GM12878 (cell line): ENCODE measurements at regions not wholly inside any gene's neighbourhood (a gene's known extent, or its start where the extent isn't known, plus 50 kb on each side); places are given as distances from the start of the nearest gene placed in this dataset.

Source experiments
- ATAC-seq: fragments of 200-7000 bp; cut with Tn5 transposase; 3 replicates; pipeline ENCODE4 v1.9.1; 2020; ENCODE audit warnings: mild to moderate bottlenecking, moderate library complexity
- BruUV-seq: library from RNA; stranded (reverse); fragments of 400-500 nt; replicated peaks from 2 replicates; lab custom pipeline; 2021; lab: Mats Ljungman, UMichigan
- CTCF ChIA-PET: fragments of 300-600 bp; sonication (Branson Sonifier 250); formaldehyde crosslinking; extraction: SDS; loops from one replicate; lab custom pipeline; 2021; ENCODE audit warnings: inconsistent platforms; lab: Yijun Ruan, JAX
- POLR2A ChIA-PET: fragments of 350-600 bp; formaldehyde crosslinking; extraction: SDS; loops from one replicate; lab custom pipeline; 2021; ENCODE audit warnings: inconsistent platforms; lab: Charles Lee
- RAD21 ChIA-PET: fragments of 300-600 bp; sonication (Branson Sonifier 250); formaldehyde crosslinking; loops from one replicate; lab custom pipeline; 2023; ENCODE audit warnings: antibody characterized with exemption; ENCODE audit not compliant: unreplicated experiment; lab: Charles Lee
- SMC1A ChIA-PET: fragments of 300-600 bp; sonication (Branson Sonifier 250); formaldehyde crosslinking; loops from one replicate; lab custom pipeline; 2023; ENCODE audit not compliant: unreplicated experiment, uncharacterized antibody; lab: Charles Lee
- DNase-seq: peaks from one replicate; pipeline ENCODE4 v3.0.0-alpha.2; 2011; ENCODE audit warnings: low read depth, low spot score
- FAIRE-seq: peaks from 3 replicates; lab custom pipeline; 2011; peaks lifted over from hg19 to GRCh38; lab: Jason Lieb, UNC
- H2AFZ ChIP-seq: 2 replicates; pipeline ENCODE4 v1.6.0; 2011; ENCODE audit warnings: low read depth, low read length, control low read depth; ENCODE audit not compliant: control insufficient read depth
- H3K27ac ChIP-seq: 2 replicates; pipeline ENCODE4 v1.5.1; 2011; ENCODE audit warnings: control low read depth; ENCODE audit not compliant: control insufficient read depth, insufficient read depth
- H3K27me3 ChIP-seq, 2 experiments: replicated peaks in 1 of 2; 2 replicates each; pipeline versions ENCODE4 v1.6.0 to v1.6.1; 2011; ENCODE audit warnings: low read length in 1 of 2; ENCODE audit not compliant: control insufficient read depth in 2 of 2, insufficient read depth in 2 of 2
- H3K36me3 ChIP-seq, 2 experiments: 2 replicates each; pipeline ENCODE4 v1.5.1; 2011; ENCODE audit warnings: low read length in 1 of 2; ENCODE audit not compliant: control insufficient read depth in 2 of 2, insufficient read depth in 2 of 2
- H3K4me1 ChIP-seq: 2 replicates; pipeline ENCODE4 v1.6.1; 2011; ENCODE audit warnings: mild to moderate bottlenecking, low read length, moderate library complexity, mixed read lengths; ENCODE audit not compliant: control insufficient read depth, insufficient read depth
- H3K4me2 ChIP-seq: 2 replicates; pipeline ENCODE4 v1.6.0; 2011; ENCODE audit warnings: control low read depth; ENCODE audit not compliant: control insufficient read depth, insufficient read depth
- H3K4me3 ChIP-seq: fragments of 200-600 bp; sonication (generic); 2 replicates; pipeline ENCODE4 v1.5.1; 2016
- H3K79me2 ChIP-seq: 2 replicates; pipeline ENCODE4 v1.6.0; 2011; ENCODE audit warnings: low read length; ENCODE audit not compliant: control insufficient read depth, insufficient read depth
- H3K9ac ChIP-seq: 2 replicates; pipeline ENCODE4 v1.8.0; 2011; ENCODE audit warnings: low read length, control low read depth, mixed read lengths; ENCODE audit not compliant: control insufficient read depth, insufficient read depth
- H3K9me3 ChIP-seq: replicated peaks from 3 replicates; pipeline ENCODE4 v1.5.1; 2011; ENCODE audit warnings: mild to moderate bottlenecking, low read length; ENCODE audit not compliant: control insufficient read depth, insufficient read depth
- H4K20me1 ChIP-seq: 2 replicates; pipeline ENCODE4 v1.6.0; 2011; ENCODE audit not compliant: control insufficient read depth, insufficient read depth
- CHD2 ChIP-seq: IDR thresholded peaks from 2 replicates; pipeline ENCODE4 v1.6.1; 2011; ENCODE audit warnings: low read depth, low read length, improper control_type of control experiment, borderline replicate concordance
- CREB1 ChIP-seq: IDR thresholded peaks from 2 replicates; pipeline ENCODE4 v1.6.1; 2012; ENCODE audit warnings: low read depth, mild to moderate bottlenecking, inconsistent platforms
- E2F8 ChIP-seq: fragments of 450-650 bp; IDR thresholded peaks from 2 replicates; pipeline ENCODE4 v1.6.1; 2018; ENCODE audit warnings: mild to moderate bottlenecking, low read depth, moderate library complexity; ENCODE audit not compliant: partially characterized antibody
- HDAC6 ChIP-seq: fragments of 200-600 bp; sonication (generic); IDR thresholded peaks from one replicate; pipeline ENCODE4 v1.8.0; 2017; ENCODE audit warnings: antibody characterized with exemption; ENCODE audit not compliant: unreplicated experiment
- MAX ChIP-seq: IDR thresholded peaks from 2 replicates; pipeline ENCODE4 v1.6.1; 2012; ENCODE audit warnings: low read depth, low read length, improper control_type of control experiment
- NFYA ChIP-seq: IDR thresholded peaks from 2 replicates; pipeline ENCODE4 v1.6.1; 2011; ENCODE audit warnings: low read depth, mild to moderate bottlenecking, low read length, improper control_type of control experiment, borderline replicate concordance
- NR2F1 ChIP-seq: fragments of 450-650 bp; conservative IDR thresholded peaks from 2 replicates; pipeline ENCODE4 v1.6.1; 2017; ENCODE audit warnings: mild to moderate bottlenecking
- RB1 ChIP-seq: fragments of 450-650 bp; formaldehyde crosslinking; IDR thresholded peaks from 2 replicates; pipeline ENCODE4 v1.6.1; 2017; ENCODE audit warnings: mild to moderate bottlenecking, borderline replicate concordance
- RBBP5 ChIP-seq: fragments of 200-600 bp; sonication (generic); conservative IDR thresholded peaks from 2 replicates; pipeline ENCODE4 v1.6.1; 2016
- SIN3A ChIP-seq: IDR thresholded peaks from 2 replicates; pipeline ENCODE4 v1.6.1; 2012; ENCODE audit warnings: low read depth, low read length, improper control_type of control experiment
- SP1 ChIP-seq: IDR thresholded peaks from one replicate; pipeline ENCODE4 v1.6.1; 2011; ENCODE audit warnings: low read depth, low read length
- ZZZ3 ChIP-seq: IDR thresholded peaks from 2 replicates; pipeline ENCODE4 v1.6.1; 2011; ENCODE audit warnings: low read depth; ENCODE audit not compliant: control insufficient read depth, insufficient read length
- WGBS: methylation state at CpG from one replicate; pipeline ENCODE4 v1.1.6; 2016; ENCODE audit warnings: low lambda C conversion rate; ENCODE audit not compliant: insufficient replicate concordance, insufficient coverage; ENCODE audit errors: missing lambda C conversion rate; 5-methylcytosine and 5-hydroxymethylcytosine counted together
- in situ Hi-C: fragments of 300-500 bp; cut with MboI; formaldehyde crosslinking; loops from 9 replicates; pipeline ENCODE4 v1.14.3; 2018; ENCODE audit warnings: mixed read lengths
- intact Hi-C: fragments of 100-400 bp; cut with micrococcal nuclease; formaldehyde crosslinking; loops from one replicate; pipeline ENCODE4 v1.14.2; 2022; ENCODE audit not compliant: unreplicated experiment
- TF ChIP-seq, protein P1 (sequence below): IDR thresholded peaks from 2 replicates; pipeline ENCODE4 v1.6.1; 2011; ENCODE audit warnings: low read depth, low read length, improper control_type of control experiment, borderline replicate concordance
- TF ChIP-seq, protein P2 (sequence below): fragments of 150-350 bp; IDR thresholded peaks from 2 replicates; pipeline ENCODE4 v1.6.1; 2016; ENCODE audit warnings: low read depth, low read length

GRCh38 chr3:14031271-14031670 lies 93.4 kb downstream of the CHCHD4 start:
- ChIA-PET RAD21 (no interaction called here), SMC1A (no interaction called here), CTCF (interaction anchor here (1.5 kb wide), 1 partner anchor 10 kb away, joined by 6 read pairs; no protein-coding TSS in a partner anchor), POLR2A (no interaction called here)
- Histone ChIP-seq H3K36me3 (no peaks in the 10 kb centered on the region), H3K4me2 (no peak overlapping the region), H4K20me1 (no peaks in the 10 kb centered on the region), H3K4me1 (no peaks in the 10 kb centered on the region), H3K9me3 (no peaks in the 10 kb centered on the region), H2AFZ (no peak overlapping the region), H3K79me2 (no peaks in the 10 kb centered on the region), H3K27me3 (no peaks in the 10 kb centered on the region), H3K9ac (no peak overlapping the region), H3K27ac (no peak overlapping the region), H3K4me3 (no peak overlapping the region)
- FAIRE-seq = no peak
- no TSS peak for BruUV-seq
- no peak for DNase-seq
- intact Hi-C loops = no loop called here
- ATAC-seq = 0 out of 3 replicates have a peak, but pooled peaks have one; percentile 27
- TF ChIP-seq RBBP5 (no peak), SIN3A (no peak), CHD2 (no peak), RB1 (no peak), HDAC6 (no peak), SP1 (no peak), MAX (no peak), NFYA (no peak), ZZZ3 (no peak), E2F8 (no peak), CREB1 (no peak), NR2F1 (no peak)
- TF ChIP-seq, protein P1, sequence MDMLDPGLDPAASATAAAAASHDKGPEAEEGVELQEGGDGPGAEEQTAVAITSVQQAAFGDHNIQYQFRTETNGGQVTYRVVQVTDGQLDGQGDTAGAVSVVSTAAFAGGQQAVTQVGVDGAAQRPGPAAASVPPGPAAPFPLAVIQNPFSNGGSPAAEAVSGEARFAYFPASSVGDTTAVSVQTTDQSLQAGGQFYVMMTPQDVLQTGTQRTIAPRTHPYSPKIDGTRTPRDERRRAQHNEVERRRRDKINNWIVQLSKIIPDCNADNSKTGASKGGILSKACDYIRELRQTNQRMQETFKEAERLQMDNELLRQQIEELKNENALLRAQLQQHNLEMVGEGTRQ = no peak
- TF ChIP-seq, protein P2, sequence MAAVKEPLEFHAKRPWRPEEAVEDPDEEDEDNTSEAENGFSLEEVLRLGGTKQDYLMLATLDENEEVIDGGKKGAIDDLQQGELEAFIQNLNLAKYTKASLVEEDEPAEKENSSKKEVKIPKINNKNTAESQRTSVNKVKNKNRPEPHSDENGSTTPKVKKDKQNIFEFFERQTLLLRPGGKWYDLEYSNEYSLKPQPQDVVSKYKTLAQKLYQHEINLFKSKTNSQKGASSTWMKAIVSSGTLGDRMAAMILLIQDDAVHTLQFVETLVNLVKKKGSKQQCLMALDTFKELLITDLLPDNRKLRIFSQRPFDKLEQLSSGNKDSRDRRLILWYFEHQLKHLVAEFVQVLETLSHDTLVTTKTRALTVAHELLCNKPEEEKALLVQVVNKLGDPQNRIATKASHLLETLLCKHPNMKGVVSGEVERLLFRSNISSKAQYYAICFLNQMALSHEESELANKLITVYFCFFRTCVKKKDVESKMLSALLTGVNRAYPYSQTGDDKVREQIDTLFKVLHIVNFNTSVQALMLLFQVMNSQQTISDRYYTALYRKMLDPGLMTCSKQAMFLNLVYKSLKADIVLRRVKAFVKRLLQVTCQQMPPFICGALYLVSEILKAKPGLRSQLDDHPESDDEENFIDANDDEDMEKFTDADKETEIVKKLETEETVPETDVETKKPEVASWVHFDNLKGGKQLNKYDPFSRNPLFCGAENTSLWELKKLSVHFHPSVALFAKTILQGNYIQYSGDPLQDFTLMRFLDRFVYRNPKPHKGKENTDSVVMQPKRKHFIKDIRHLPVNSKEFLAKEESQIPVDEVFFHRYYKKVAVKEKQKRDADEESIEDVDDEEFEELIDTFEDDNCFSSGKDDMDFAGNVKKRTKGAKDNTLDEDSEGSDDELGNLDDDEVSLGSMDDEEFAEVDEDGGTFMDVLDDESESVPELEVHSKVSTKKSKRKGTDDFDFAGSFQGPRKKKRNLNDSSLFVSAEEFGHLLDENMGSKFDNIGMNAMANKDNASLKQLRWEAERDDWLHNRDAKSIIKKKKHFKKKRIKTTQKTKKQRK = no peak
- in situ Hi-C loops = no loop called here
- WGBS = 0% methylated on average over 3 of the region's 3 CpGs
